IMR-90 (cell line): ENCODE measurements at regions not wholly inside any gene's neighbourhood (a gene's known extent, or its start where the extent isn't known, plus 50 kb on each side); places are given as distances from the start of the nearest gene placed in this dataset.

Experiments used
- ATAC-seq: fragments of 200-7000 bp; cut with Tn5 transposase; 2 replicates; pipeline ENCODE4 v1.9.1; 2020; ENCODE audit warnings: low read depth, mild to moderate bottlenecking, moderate library complexity
- BruUV-seq: library from RNA; stranded (reverse); fragments of 400-500 nt; replicated peaks from 2 replicates; lab custom pipeline; 2021; lab: Mats Ljungman, UMichigan
- CTCF ChIA-PET: fragments of 300-600 bp; formaldehyde crosslinking; extraction: SDS; loops from one replicate; lab custom pipeline; 2021; ENCODE audit warnings: antibody characterized with exemption; lab: Yijun Ruan, JAX
- POLR2A ChIA-PET: fragments of 300-600 bp; sonication (Branson Sonifier 250); formaldehyde crosslinking; loops from one replicate; lab custom pipeline; 2022; ENCODE audit warnings: antibody characterized with exemption; ENCODE audit not compliant: unreplicated experiment; lab: Charles Lee
- DNase-seq: peaks from one replicate; pipeline ENCODE4 v3.0.0; 2013
- H2AFZ ChIP-seq: replicated peaks from 2 replicates; pipeline ENCODE3; 2013; ENCODE audit warnings: low read length, mild to moderate bottlenecking; ENCODE audit not compliant: poor library complexity
- H2AK5ac ChIP-seq: 2 replicates; pipeline ENCODE4 v1.6.1; 2013; ENCODE audit warnings: low read depth, low read length, inconsistent platforms
- H2AK9ac ChIP-seq: replicated peaks from 2 replicates; pipeline ENCODE3; 2013; ENCODE audit warnings: mild to moderate bottlenecking, low read depth, low read length, moderate library complexity; ENCODE audit not compliant: poor library complexity
- H2BK120ac ChIP-seq: 2 replicates; pipeline ENCODE4 v1.6.1; 2013; ENCODE audit warnings: low read depth, low read length, inconsistent platforms
- H2BK15ac ChIP-seq: 3 replicates; pipeline ENCODE4 v1.6.1; 2013; ENCODE audit warnings: low read depth, low read length, inconsistent platforms
- H2BK20ac ChIP-seq: 2 replicates; pipeline ENCODE4 v1.6.1; 2013; ENCODE audit warnings: low read depth, mild to moderate bottlenecking, inconsistent platforms, low read length, moderate library complexity
- H2BK5ac ChIP-seq: 2 replicates; pipeline ENCODE4 v1.6.1; 2013; ENCODE audit warnings: mild to moderate bottlenecking, low read depth, low read length, inconsistent platforms; ENCODE audit not compliant: poor library complexity, severe bottlenecking
- H3K14ac ChIP-seq: replicated peaks from 2 replicates; pipeline ENCODE4 v1.6.1; 2013; ENCODE audit warnings: low read depth, low read length, inconsistent platforms
- H3K18ac ChIP-seq: 2 replicates; pipeline ENCODE4 v1.6.1; 2013; ENCODE audit warnings: low read depth, low read length, control low read depth
- H3K23ac ChIP-seq: 2 replicates; pipeline ENCODE4 v1.6.1; 2013; ENCODE audit warnings: low read depth, low read length, inconsistent platforms
- H3K27ac ChIP-seq: 2 replicates; pipeline ENCODE4 v1.5.1; 2013; ENCODE audit warnings: mild to moderate bottlenecking, control low read depth, low read length; ENCODE audit not compliant: insufficient read depth
- H3K27me3 ChIP-seq: 2 replicates; pipeline ENCODE4 v1.6.1; 2013; ENCODE audit warnings: low read length; ENCODE audit not compliant: control insufficient read depth, insufficient read depth
- H3K36me3 ChIP-seq: 2 replicates; pipeline ENCODE4 v1.6.1; 2013; ENCODE audit warnings: low read length, mixed read lengths; ENCODE audit not compliant: control insufficient read depth, insufficient read depth
- H3K4ac ChIP-seq: 2 replicates; pipeline ENCODE4 v1.6.1; 2013; ENCODE audit warnings: low read depth, low read length, inconsistent platforms
- H3K4me1 ChIP-seq: 2 replicates; pipeline ENCODE4 v1.6.1; 2013; ENCODE audit warnings: low read length, mixed read lengths; ENCODE audit not compliant: control insufficient read depth, insufficient read depth
- H3K4me2 ChIP-seq: 2 replicates; pipeline ENCODE4 v1.6.1; 2013; ENCODE audit warnings: low read depth, mild to moderate bottlenecking, control low read depth, low read length, moderate library complexity
- H3K4me3 ChIP-seq: 2 replicates; pipeline ENCODE4 v1.5.1; 2013; ENCODE audit warnings: low read depth, mild to moderate bottlenecking, control low read depth, low read length, moderate library complexity; ENCODE audit not compliant: insufficient read depth
- H3K56ac ChIP-seq: 2 replicates; pipeline ENCODE4 v1.6.1; 2013; ENCODE audit warnings: low read length, inconsistent platforms; ENCODE audit not compliant: insufficient read depth; ENCODE audit errors: extremely low read depth
- H3K79me1 ChIP-seq, 2 experiments: 2 replicates each; pipeline ENCODE4 v1.6.1; 2013; ENCODE audit warnings: low read length in 2 of 2, inconsistent platforms in 1 of 2, low read depth in 1 of 2
- H3K9ac ChIP-seq: 2 replicates; pipeline ENCODE4 v1.6.1; 2013; ENCODE audit warnings: low read depth, low read length, control low read depth
- H3K9me1 ChIP-seq: 2 replicates; pipeline ENCODE4 v1.6.1; 2013; ENCODE audit warnings: low read length, inconsistent platforms; ENCODE audit not compliant: insufficient read depth
- H3K9me3 ChIP-seq: 2 replicates; pipeline ENCODE4 v1.6.1; 2013; ENCODE audit warnings: low read length; ENCODE audit not compliant: control insufficient read depth, insufficient read depth
- H4K20me1 ChIP-seq: 2 replicates; pipeline ENCODE4 v1.6.1; 2013; ENCODE audit warnings: low read length, inconsistent platforms; ENCODE audit not compliant: insufficient read depth
- H4K5ac ChIP-seq: 2 replicates; pipeline ENCODE4 v1.6.1; 2013; ENCODE audit warnings: mild to moderate bottlenecking, low read depth, low read length, control low read depth
- H4K8ac ChIP-seq, 2 experiments: 2 replicates each; pipeline ENCODE4 v1.6.1; 2013; ENCODE audit warnings: low read depth in 2 of 2, low read length in 2 of 2, control low read depth in 1 of 2, inconsistent platforms in 1 of 2
- H4K91ac ChIP-seq: 2 replicates; pipeline ENCODE4 v1.6.1; 2013; ENCODE audit warnings: low read depth, low read length, inconsistent platforms; ENCODE audit not compliant: insufficient read depth
- BHLHE40 ChIP-seq: fragments of 150-350 bp; IDR thresholded peaks from 2 replicates; pipeline ENCODE4 v1.6.1; 2016; ENCODE audit warnings: mild to moderate bottlenecking, low read depth, low read length
- CEBPB ChIP-seq: IDR thresholded peaks from 2 replicates; pipeline ENCODE4 v1.6.1; 2012; ENCODE audit warnings: low read depth, low read length, improper control_type of control experiment
- CHD1 ChIP-seq: IDR thresholded peaks from 2 replicates; pipeline ENCODE4 v1.6.1; 2012; ENCODE audit warnings: low read depth, low read length, improper control_type of control experiment
- FOS ChIP-seq: fragments of 150-350 bp; IDR thresholded peaks from 2 replicates; pipeline ENCODE4 v1.6.1; 2016; ENCODE audit warnings: low read depth, low read length
- MAFK ChIP-seq: IDR thresholded peaks from 2 replicates; pipeline ENCODE4 v1.6.1; 2012; ENCODE audit warnings: low read depth, low read length, improper control_type of control experiment
- MAZ ChIP-seq: IDR thresholded peaks from 2 replicates; pipeline ENCODE4 v1.6.1; 2012; ENCODE audit warnings: low read depth, mild to moderate bottlenecking, low read length, improper control_type of control experiment, moderate library complexity, borderline replicate concordance
- MXI1 ChIP-seq: IDR thresholded peaks from 2 replicates; pipeline ENCODE4 v1.6.1; 2012; ENCODE audit warnings: low read depth, mild to moderate bottlenecking, low read length, moderate library complexity, borderline replicate concordance
- NFE2L2 ChIP-seq: fragments of 150-350 bp; IDR thresholded peaks from 2 replicates; pipeline ENCODE4 v1.6.1; 2016; ENCODE audit warnings: low read depth, mild to moderate bottlenecking, low read length
- POLR2A ChIP-seq: IDR thresholded peaks from 2 replicates; pipeline ENCODE4 v1.6.1; 2012; ENCODE audit warnings: mild to moderate bottlenecking, low read depth, low read length
- RAD21 ChIP-seq: IDR thresholded peaks from 2 replicates; pipeline ENCODE4 v1.6.1; 2012; ENCODE audit warnings: low read length, improper control_type of control experiment
- RCOR1 ChIP-seq: IDR thresholded peaks from 2 replicates; pipeline ENCODE4 v1.6.1; 2012; ENCODE audit warnings: mild to moderate bottlenecking, low read length, improper control_type of control experiment; ENCODE audit not compliant: insufficient replicate concordance
- RFX5 ChIP-seq: IDR thresholded peaks from 2 replicates; pipeline ENCODE4 v1.8.0; 2012; ENCODE audit warnings: low read depth, mild to moderate bottlenecking, low read length, moderate library complexity
- SMC3 ChIP-seq: fragments of 150-350 bp; IDR thresholded peaks from 2 replicates; pipeline ENCODE4 v1.6.1; 2016; ENCODE audit warnings: low read depth, mild to moderate bottlenecking, antibody characterized with exemption, low read length, moderate library complexity
- USF2 ChIP-seq: fragments of 150-350 bp; IDR thresholded peaks from 2 replicates; pipeline ENCODE4 v1.6.1; 2017; ENCODE audit warnings: mild to moderate bottlenecking, antibody characterized with exemption, low read length, low read depth
- WGBS, 2 experiments: methylation state at CpG; one replicate each; pipeline versions ENCODE4 v1.1.5 to v1.1.7; 2013; ENCODE audit warnings: missing lambda C conversion rate in 2 of 2; ENCODE audit not compliant: insufficient read length in 1 of 2; ENCODE audit errors: extremely low coverage in 2 of 2; 5-methylcytosine and 5-hydroxymethylcytosine counted together
- dilution Hi-C: fragments of 300-500 bp; cut with HindIII; formaldehyde crosslinking; loops from one replicate; pipeline ENCODE4 v1.14.3; 2018; ENCODE audit warnings: low sequenced_read_pairs; ENCODE audit not compliant: unreplicated experiment
- in situ Hi-C: fragments of 300-500 bp; cut with MboI; formaldehyde crosslinking; loops from 3 replicates; pipeline ENCODE4 v1.14.3; 2019; ENCODE audit warnings: low sequenced_read_pairs, inconsistent platforms, mixed read lengths
- intact Hi-C: fragments of 100-400 bp; cut with micrococcal nuclease; formaldehyde crosslinking; loops from 2 replicates; pipeline ENCODE4 v1.10.0; 2022
- TF ChIP-seq, protein P1 (sequence below): conservative IDR thresholded peaks from 2 replicates; pipeline ENCODE4 v1.5.1; 2012; ENCODE audit warnings: mild to moderate bottlenecking, low read depth, low read length, improper control_type of control experiment
- TF ChIP-seq, protein P2 (sequence below): fragments of 150-350 bp; IDR thresholded peaks from 2 replicates; pipeline ENCODE4 v1.6.1; 2016; ENCODE audit warnings: low read depth, mild to moderate bottlenecking, low read length, moderate library complexity, borderline replicate concordance

DNA sequence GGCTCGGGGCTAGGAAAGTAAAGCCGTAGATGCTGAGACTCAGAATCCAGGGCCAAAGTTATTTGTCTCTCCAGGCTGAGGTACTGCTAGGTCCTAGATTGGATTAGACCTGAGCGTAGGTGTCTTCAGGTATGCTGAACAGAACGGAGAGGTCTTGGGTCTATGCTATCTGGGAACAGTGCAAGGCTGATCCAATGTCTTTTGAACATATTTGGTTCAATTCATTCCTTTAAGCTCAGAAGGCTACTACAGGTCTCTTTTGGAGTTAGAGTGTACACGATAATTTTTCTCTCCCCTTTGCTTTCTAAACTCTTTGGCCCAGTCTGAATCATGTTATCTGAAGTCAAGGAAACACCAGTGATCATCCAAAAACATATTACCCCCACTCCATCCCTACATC is 137.5 kb upstream of the TBL1XR1 start:
- Histone ChIP-seq H2AFZ (no peak overlapping the region), H3K4me2 (no peak overlapping the region), H3K9ac (no peak overlapping the region), H2AK5ac (no peak overlapping the region), H3K27me3 (no peaks in the 10 kb centered on the region), H2BK20ac (no peak overlapping the region), H3K18ac (no peak overlapping the region), H3K56ac (no peak overlapping the region), H2BK5ac (no peak overlapping the region), H4K8ac (no peak overlapping the region), H3K23ac (no peak overlapping the region), H4K20me1 (no peaks in the 10 kb centered on the region), H3K4ac (no peak overlapping the region), H3K36me3 (no peaks in the 10 kb centered on the region), H4K5ac (no peak overlapping the region), H2BK120ac (no peak overlapping the region), H2BK15ac (no peak overlapping the region), H3K9me3 (no peaks in the 10 kb centered on the region), H3K4me1 (peaks cover 7% of the 10 kb centered on the region), H3K79me1 (no peaks in the 10 kb centered on the region), H3K14ac (no peak overlapping the region), H3K4me3 (no peak overlapping the region), H4K91ac (no peak overlapping the region), H3K27ac (no peak overlapping the region), H3K9me1 (no peaks in the 10 kb centered on the region; the same call in 1 of the 2 replicates), H2AK9ac (no peak overlapping the region)
- ChIA-PET CTCF (no interaction called here), POLR2A (no interaction called here)
- WGBS, 2 experiments = 93% methylated on average over 3 of the region's 5 CpGs; no CpG with 5 or more reads in 1 of the 2 experiments
- no TSS peak for BruUV-seq
- intact Hi-C loops = no loop called here
- in situ Hi-C loops = no loop called here
- dilution Hi-C loops = no loop called here
- ATAC-seq = no peak
- TF ChIP-seq POLR2A (no peak), MXI1 (no peak), BHLHE40 (no peak), RFX5 (no peak), MAFK (no peak), USF2 (no peak), MAZ (no peak), FOS (no peak), RAD21 (no peak), RCOR1 (no peak), CEBPB (no peak), SMC3 (no peak), CHD1 (no peak), NFE2L2 (no peak)
- TF ChIP-seq, protein P1, sequence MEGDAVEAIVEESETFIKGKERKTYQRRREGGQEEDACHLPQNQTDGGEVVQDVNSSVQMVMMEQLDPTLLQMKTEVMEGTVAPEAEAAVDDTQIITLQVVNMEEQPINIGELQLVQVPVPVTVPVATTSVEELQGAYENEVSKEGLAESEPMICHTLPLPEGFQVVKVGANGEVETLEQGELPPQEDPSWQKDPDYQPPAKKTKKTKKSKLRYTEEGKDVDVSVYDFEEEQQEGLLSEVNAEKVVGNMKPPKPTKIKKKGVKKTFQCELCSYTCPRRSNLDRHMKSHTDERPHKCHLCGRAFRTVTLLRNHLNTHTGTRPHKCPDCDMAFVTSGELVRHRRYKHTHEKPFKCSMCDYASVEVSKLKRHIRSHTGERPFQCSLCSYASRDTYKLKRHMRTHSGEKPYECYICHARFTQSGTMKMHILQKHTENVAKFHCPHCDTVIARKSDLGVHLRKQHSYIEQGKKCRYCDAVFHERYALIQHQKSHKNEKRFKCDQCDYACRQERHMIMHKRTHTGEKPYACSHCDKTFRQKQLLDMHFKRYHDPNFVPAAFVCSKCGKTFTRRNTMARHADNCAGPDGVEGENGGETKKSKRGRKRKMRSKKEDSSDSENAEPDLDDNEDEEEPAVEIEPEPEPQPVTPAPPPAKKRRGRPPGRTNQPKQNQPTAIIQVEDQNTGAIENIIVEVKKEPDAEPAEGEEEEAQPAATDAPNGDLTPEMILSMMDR = no peak
- TF ChIP-seq, protein P2, sequence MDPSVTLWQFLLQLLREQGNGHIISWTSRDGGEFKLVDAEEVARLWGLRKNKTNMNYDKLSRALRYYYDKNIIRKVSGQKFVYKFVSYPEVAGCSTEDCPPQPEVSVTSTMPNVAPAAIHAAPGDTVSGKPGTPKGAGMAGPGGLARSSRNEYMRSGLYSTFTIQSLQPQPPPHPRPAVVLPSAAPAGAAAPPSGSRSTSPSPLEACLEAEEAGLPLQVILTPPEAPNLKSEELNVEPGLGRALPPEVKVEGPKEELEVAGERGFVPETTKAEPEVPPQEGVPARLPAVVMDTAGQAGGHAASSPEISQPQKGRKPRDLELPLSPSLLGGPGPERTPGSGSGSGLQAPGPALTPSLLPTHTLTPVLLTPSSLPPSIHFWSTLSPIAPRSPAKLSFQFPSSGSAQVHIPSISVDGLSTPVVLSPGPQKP = no peak
- DNase-seq = no peak
